GM12872 (cell line): ENCODE measurements at regions not wholly inside any gene's neighbourhood (a gene's known extent, or its start where the extent isn't known, plus 50 kb on each side); places are given as distances from the start of the nearest gene placed in this dataset.

Experiments used
- CTCF ChIP-seq: IDR thresholded peaks from 3 replicates; pipeline ENCODE4 v1.5.1; 2011; ENCODE audit warnings: low read depth, mild to moderate bottlenecking, low read length, moderate library complexity; ENCODE audit not compliant: insufficient read depth

GRCh38 chr14:80300351-80300750 is 89.0 kb upstream of the DIO2 start:
- no peak for TF ChIP-seq CTCF

GRCh38 chr14:80298491-80299017 is 87.2 kb upstream of the DIO2 start:
- no peak for TF ChIP-seq CTCF

DNA sequence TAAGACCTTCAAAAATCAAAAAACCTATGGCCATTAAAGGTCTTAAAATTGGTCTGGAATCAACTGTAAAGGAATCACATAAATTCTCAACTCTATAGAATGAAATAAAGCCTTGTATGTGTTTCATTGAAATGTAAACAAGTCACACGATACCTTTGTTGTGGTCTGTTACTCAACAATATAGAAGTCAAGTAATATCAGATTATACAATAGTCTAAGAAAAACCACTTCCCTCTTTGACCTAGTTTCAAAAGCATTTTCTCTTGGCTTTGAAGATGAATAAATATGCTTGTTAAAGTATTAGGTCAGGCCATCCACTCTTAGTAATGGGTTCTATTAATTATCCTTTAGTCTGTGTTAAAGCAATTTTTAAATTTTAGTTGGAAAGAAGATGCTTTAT is 79.8 kb upstream of the DIO2 start:
- TF ChIP-seq CTCF, result no peak

GRCh38 chr14:80278293-80279023 is 67.2 kb upstream of the DIO2 start:
- TF ChIP-seq CTCF, result no peak

DNA sequence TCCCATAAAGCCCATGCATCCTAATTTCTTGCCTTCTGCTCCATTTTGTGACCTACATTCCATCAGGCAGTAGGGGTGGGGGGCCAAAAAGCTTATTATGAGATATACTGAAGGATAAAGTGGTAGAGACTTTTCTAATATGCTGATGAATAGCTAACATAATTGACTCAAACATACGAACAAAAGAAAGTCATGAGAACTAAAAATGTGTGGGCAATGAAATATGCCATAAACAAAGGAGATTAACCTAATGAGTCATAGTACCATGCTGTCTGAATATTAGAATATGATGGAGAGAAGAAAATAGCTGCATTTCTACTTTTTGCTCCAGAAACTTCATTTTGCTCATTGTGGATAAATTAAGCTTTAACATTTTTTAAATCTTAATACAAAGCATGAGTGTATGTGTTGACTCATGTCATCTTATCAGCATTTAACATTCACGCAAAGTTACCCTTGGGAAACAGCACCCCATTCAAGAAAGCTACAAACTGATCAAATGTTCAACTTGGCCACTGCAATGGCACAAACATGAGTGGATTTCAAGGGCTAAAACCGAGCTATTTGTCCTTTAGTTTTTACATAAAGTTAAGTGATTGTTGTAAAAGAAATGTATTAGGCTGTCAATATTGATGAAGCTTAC is 64.0 kb upstream of the DIO2 start:
- TF ChIP-seq CTCF, result no peak

DNA sequence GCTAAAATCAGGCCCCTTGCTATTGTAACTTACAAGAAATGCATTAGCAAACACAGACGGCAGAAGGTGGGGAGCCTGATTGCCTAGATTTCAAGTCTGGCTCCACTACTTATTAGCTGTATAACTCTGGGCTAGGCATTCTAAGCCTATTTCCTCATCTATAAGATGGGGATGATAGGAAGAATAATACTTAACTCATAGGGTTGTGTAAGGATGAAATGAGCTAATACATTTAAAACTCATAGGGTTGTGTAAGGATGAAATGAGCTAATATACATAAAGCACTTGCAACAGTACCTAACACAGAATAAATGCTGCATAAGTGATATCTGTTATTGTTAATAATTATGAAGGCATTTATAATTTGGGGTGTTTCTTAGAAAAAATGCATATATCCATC is 60.1 kb upstream of the DIO2 start:
- no peak for TF ChIP-seq CTCF

GRCh38 chr14:80269353-80269925 is 58.1 kb upstream of the DIO2 start:
- TF ChIP-seq CTCF, result no peak
